GM12872 (cell line): ENCODE measurements at regions not wholly inside any gene's neighbourhood (a gene's known extent, or its start where the extent isn't known, plus 50 kb on each side); places are given as distances from the start of the nearest gene placed in this dataset.

ENCODE experiments used
- CTCF ChIP-seq: IDR thresholded peaks from 3 replicates; pipeline ENCODE4 v1.5.1; 2011; ENCODE audit warnings: low read depth, mild to moderate bottlenecking, low read length, moderate library complexity; ENCODE audit not compliant: insufficient read depth

- no peak for TF ChIP-seq CTCF
Observed at GRCh38 chr1:80926531-80926930, 874.2 kb upstream of the ADGRL2 start.

GRCh38 chr1:80925130-80925805, 875.5 kb upstream of the ADGRL2 start:
- no peak for TF ChIP-seq CTCF

GRCh38 chr1:80924290-80924689, 876.4 kb upstream of the ADGRL2 start:
- TF ChIP-seq CTCF: no peak

GRCh38 chr1:80922906-80923305, 877.8 kb upstream of the ADGRL2 start:
- TF ChIP-seq CTCF: no peak

GRCh38 chr1:80919426-80919825, 881.3 kb upstream of the ADGRL2 start:
- no peak for TF ChIP-seq CTCF

GRCh38 chr1:80918380-80918779, 882.4 kb upstream of the ADGRL2 start:
- TF ChIP-seq CTCF: no peak

- no peak for TF ChIP-seq CTCF
Observed at GRCh38 chr1:80917826-80918225, 882.9 kb upstream of the ADGRL2 start.
